ENCODE measurements at regions not wholly inside any gene's neighbourhood (a gene's known extent, or its start where the extent isn't known, plus 50 kb on each side); places are given as distances from the start of the nearest gene placed in this dataset.
"Not testable (repeated sequence)": the region's sequence is repeated elsewhere in the genome, so short reads cannot be mapped to it uniquely, and the experiment has no call there.

- DNase-seq (ENCODE audit: low read depth), result no peak
Observed at GRCh38 chr11:116043857-116044256, 539.6 kb upstream of the CADM1 start.

- not testable (repeated sequence) for DNase-seq (ENCODE audit: low read depth)
Observed at GRCh38 chr11:116043059-116043458, 538.8 kb upstream of the CADM1 start.

- DNase-seq (ENCODE audit: low read depth), result no peak
Observed at GRCh38 chr11:116042146-116042545, 537.9 kb upstream of the CADM1 start.

GRCh38 chr11:116037861-116038260 lies 533.6 kb upstream of the CADM1 start:
- DNase-seq (ENCODE audit: low read depth), result no peak

DNA sequence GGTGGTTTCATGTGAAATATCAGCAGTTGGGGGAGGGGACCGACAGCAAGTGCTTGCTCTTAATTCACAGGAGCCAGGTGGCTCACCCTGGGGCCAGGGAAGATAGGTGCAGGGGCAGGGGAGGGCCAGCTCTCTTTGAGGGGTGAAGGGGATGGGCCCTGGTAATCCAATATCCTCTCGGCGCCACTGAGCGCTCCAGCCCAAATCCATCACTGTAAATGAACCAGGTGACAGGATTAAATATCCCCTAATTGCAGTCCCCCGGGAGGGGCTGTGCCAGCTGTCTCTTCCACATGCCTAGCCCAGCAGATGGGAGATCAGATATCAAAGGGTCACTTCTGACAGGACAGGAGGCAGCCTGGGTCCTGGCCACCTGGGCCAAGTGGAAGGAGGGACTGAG lies 531.8 kb upstream of the CADM1 start:
- no peak for DNase-seq (ENCODE audit: low read depth)

DNA sequence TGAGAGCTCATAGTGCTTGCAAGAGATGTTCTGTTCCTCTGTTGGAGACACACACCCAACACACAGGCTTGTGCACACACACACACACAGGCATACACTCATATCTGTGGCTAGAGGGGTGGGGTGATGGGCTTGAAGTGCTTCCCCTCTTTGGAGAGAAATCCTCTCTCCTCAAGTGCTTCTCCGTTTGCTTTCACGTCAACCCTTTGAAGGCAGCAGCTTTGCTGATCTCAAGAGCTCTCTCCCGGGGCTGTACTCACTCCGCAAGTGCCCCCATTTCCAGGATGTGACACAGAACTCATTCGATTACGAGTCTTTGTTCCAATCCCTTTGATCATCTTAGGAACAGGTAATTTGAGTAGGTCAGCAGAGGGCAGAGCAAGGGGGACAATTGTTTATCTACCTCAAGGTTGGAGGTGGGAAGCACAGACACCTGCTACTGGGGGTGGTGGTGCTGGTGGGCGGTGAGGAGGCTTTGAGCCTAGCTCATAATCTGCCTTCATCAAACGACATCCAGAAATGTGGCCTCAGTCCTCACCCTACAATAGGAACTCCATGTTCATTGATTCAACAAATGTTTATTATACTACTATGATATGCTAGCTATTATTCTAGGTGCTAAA lies 529.8 kb upstream of the CADM1 start:
- DNase-seq (ENCODE audit: low read depth), result no peak

- no peak for DNase-seq (ENCODE audit: low read depth)
Observed at GRCh38 chr11:116030697-116031331, 526.6 kb upstream of the CADM1 start.

DNA sequence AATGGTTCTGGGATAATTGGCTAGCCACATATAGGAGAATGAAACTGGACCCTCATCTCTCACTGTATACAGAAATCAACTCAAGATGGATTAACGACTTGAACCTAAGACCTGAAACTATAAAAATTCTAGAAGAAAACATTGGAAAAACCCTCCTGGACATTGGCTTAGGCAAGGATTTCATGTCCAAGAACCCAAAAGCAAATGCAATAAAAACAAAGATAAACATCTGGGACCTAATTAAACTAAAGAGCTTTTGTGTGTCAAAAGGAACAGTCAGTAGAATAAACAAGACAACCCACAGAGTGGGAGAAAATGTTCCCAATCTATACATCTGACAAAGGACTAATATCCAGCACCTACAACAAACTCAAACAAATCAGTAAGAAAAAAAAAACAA lies 524.3 kb upstream of the CADM1 start:
- not testable (repeated sequence) for DNase-seq (ENCODE audit: low read depth)

- no peak for DNase-seq (ENCODE audit: low read depth)
Observed at GRCh38 chr11:115999437-115999836, 495.2 kb upstream of the CADM1 start.

DNA sequence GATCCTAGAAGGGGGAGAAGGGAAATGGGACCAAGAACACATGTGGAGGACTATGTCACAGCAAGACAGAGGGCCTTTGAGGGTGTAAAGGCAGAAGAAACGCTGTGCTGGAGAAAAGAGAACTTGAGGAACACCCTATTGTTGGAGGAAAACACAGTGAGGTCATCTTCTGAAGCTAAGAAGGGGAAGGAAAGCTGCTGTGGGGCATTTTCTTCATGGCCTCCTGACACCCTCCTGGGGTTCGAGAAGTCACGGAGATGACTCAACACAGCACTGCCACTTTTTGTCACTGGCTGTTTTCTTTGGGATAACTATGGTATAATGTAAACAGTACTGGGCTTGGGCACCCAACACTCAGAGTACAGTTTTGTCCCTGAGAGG lies 492.6 kb upstream of the CADM1 start:
- DNase-seq (ENCODE audit: low read depth), result no peak

DNA sequence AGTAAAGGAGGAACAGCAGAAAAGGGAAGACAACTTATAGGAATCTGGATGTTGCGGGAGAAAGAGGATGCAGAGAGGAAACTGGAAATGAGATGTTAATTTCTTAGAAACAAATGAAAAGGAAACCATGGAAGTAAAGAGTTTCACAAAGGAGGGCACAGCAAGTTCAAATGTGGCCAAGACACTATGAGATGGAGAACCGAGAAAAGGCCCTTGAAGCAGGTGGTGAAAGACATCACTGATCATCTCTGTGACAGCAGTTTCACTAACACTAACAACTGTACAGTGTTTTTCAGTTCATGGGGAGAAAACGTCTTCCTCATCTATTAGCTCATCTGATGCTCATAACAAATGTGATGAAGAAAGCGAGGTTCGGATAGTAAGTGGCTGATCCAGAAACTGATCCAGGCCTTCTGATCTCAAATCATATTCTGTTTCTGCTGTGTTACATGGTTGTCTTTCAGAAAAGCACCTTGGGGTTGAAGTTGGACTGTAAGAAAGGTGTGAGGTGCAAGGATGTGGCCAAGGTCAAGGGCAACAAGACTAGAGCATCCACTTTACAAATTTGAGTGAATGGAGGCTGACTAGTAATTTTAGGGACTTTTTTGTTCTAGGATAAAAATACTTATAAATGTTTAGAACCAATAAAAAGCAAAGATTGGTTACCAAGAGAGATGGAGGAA lies 492.1 kb upstream of the CADM1 start:
- DNase-seq (ENCODE audit: low read depth), result no peak

- DNase-seq (ENCODE audit: low read depth), result no peak
Observed at GRCh38 chr11:115993590-115993989, 489.4 kb upstream of the CADM1 start.

- no peak for DNase-seq (ENCODE audit: low read depth)
Observed at GRCh38 chr11:115990004-115990447, 485.8 kb upstream of the CADM1 start.

DNA sequence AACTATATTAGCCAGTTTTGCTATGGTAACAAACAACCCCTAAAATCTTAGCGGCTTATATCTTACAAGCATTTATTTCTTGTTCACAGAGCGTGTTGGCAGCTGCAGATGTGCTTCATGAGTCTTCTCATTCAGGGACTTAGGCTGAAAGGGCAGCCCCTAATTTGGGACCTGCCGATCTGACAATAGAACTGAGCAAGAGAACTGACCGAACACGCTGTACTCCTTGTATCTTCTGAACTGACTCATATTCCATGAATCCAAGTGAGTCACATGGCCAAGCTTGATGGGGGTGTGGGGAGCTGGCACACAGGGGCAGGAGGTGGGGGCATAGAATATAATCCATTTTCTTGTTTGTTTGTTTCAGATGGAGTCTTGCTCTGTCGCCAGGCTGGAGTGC lies 481.7 kb upstream of the CADM1 start:
- no peak for DNase-seq (ENCODE audit: low read depth)

DNA sequence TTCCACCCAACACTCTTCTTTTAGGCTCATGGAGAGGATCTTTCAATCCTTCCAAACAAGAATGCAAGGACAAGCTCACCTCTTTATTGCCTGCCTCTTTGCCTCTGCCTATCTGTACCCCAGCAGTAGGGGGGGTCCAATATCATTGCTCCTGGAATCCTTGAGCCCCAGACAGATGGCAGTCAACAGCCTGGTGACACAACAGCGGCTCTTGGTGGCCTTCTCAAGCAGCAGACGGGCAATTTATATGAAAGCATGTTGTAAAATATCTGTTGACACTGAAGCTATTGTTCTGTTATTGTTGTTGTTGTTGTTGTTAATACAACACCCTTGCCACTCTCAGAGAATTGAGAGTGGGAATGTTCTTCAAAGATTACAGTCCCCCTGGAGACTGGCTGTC lies 480.0 kb upstream of the CADM1 start:
- DNase-seq (ENCODE audit: low read depth), result no peak

DNA sequence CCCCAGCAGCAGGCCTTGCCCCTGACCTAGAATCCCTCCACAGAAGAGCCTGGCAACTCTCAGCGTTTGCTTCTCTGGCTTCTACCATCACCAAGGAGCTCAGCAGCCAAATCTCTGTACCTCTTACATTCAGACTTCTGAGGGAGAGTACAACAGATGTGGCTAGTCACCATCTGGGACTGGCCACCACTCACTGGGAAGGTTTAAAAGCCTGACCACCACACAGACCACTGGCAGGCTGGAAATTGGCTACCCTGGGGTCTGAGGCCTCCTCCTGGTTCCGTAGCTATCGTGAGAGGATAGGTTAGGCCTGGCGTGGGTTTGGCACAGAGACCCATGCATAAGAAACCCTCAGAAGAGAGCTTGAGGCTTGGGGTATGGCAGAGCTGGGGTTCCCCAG lies 478.5 kb upstream of the CADM1 start:
- DNase-seq (ENCODE audit: low read depth), result no peak

- DNase-seq (ENCODE audit: low read depth), result no peak
Observed at GRCh38 chr11:115981814-115982471, 477.7 kb upstream of the CADM1 start.

DNA sequence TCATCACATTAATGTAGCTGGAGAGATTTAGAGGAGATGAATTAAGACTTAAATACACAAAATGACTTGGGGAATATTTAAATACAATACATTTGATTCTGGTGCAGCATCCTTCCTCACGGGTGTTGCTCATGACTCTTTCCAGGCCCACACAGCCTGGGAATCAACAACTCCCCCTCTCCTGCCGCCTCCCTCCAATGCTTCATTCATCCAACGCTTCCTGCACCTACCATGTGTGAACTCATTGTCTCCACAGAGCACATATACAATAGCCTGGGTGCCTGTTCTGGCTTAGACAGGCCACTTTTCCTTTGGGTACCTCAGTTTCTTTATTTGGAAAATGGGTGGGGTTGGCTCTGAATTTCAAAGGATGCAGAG lies 476.9 kb upstream of the CADM1 start:
- no peak for DNase-seq (ENCODE audit: low read depth)

DNA sequence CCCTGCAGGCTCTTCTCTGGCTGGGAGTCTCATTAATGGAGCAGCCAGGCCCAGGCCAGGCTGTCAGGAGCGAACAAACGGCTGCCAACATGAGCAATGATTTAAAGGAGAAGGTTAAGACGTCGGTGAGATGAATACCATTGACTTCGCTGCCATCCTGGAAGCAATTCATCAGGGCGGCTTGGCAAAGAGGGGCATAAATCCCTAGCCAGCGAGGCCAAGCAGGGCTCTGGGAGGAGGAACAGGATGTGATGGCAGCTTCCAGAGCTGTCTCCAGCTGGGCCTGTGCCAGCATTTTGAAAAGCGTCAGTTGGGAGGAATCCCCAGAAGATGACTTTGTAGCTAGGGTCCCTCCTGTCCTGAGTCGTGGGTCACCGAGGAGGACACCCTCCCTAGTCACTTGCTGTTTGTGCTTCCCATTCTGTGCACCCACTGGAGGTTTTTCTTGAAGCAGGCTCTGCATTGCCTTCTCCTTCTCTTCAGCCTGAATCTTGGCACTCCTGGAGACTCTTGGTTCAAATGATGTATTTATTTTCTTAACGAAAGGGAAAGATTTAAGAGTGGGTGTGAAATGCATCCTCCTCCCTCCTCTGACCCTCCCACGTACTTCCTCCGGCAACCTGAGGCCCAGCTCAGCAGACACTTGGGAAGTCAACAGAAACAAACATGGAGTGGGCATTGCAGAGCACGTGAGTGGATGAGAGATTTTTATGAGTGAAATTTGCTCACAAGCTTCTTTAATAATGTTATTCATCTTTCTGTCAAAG lies 476.3 kb upstream of the CADM1 start:
- no peak for DNase-seq (ENCODE audit: low read depth)

DNA sequence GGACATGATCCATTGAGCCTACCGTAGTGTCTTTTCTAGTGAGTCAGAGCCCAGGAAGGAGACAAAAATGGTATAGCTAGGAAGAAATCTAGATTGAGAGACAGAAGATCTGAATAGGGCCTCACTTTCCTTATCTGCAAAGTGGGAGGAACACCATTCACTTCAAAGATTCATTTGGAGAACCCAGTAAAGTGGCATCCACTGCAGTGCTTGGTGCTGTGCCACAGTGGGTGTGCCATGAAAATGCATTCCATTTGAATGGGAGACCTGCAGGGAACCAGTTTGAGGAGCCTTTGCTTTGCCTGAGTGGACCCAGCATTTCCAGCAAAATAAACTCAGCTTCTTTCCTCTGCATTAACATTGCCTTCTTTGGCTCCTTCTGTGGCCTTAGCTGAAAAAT lies 470.5 kb upstream of the CADM1 start:
- DNase-seq (ENCODE audit: low read depth), result no peak

- not testable (repeated sequence) for DNase-seq (ENCODE audit: low read depth)
Observed at GRCh38 chr11:115967203-115967602, 463.0 kb upstream of the CADM1 start.

GRCh38 chr11:115965767-115966504 lies 461.7 kb upstream of the CADM1 start:
- DNase-seq (ENCODE audit: low read depth), result no peak
